ENCODE measurements at regions not wholly inside any gene's neighbourhood (a gene's known extent, or its start where the extent isn't known, plus 50 kb on each side); places are given as distances from the start of the nearest gene placed in this dataset.

GRCh38 chr2:58826795-58827194, 585.7 kb upstream of the FANCL start:
- H3K36me3 ChIP-seq (ENCODE audit: insufficient read depth, low read length): no peaks in the 10 kb centered on the region
- no peak overlapping the region for H2AFZ ChIP-seq (ENCODE audit: low read depth, low read length)
- H3K9me2 ChIP-seq (ENCODE audit: insufficient read depth, low read length): no peaks in the 10 kb centered on the region
- TF ChIP-seq EP300 (conservative IDR thresholded peaks at IDR 0.05; ENCODE audit: poor library complexity, severe bottlenecking) (no peak), MXI1 (conservative IDR thresholded peaks at IDR 0.05; ENCODE audit: poor library complexity, severe bottlenecking) (no peak), POLR2AphosphoS5 (IDR thresholded peaks at IDR 0.05) (no peak), SMC3 (conservative IDR thresholded peaks at IDR 0.05; ENCODE audit: poor library complexity) (no peak), RAD21 (conservative IDR thresholded peaks at IDR 0.05) (no peak), EZH2 (IDR thresholded peaks at IDR 0.05; ENCODE audit: borderline replicate concordance, insufficient read depth, low read length, poor library complexity, severe bottlenecking) (no peak), TAF1 (IDR thresholded peaks at IDR 0.05; ENCODE audit: low read depth) (no peak)
- TF ChIP-seq, protein P1, sequence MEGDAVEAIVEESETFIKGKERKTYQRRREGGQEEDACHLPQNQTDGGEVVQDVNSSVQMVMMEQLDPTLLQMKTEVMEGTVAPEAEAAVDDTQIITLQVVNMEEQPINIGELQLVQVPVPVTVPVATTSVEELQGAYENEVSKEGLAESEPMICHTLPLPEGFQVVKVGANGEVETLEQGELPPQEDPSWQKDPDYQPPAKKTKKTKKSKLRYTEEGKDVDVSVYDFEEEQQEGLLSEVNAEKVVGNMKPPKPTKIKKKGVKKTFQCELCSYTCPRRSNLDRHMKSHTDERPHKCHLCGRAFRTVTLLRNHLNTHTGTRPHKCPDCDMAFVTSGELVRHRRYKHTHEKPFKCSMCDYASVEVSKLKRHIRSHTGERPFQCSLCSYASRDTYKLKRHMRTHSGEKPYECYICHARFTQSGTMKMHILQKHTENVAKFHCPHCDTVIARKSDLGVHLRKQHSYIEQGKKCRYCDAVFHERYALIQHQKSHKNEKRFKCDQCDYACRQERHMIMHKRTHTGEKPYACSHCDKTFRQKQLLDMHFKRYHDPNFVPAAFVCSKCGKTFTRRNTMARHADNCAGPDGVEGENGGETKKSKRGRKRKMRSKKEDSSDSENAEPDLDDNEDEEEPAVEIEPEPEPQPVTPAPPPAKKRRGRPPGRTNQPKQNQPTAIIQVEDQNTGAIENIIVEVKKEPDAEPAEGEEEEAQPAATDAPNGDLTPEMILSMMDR (IDR thresholded peaks at IDR 0.05; ENCODE audit: poor library complexity, severe bottlenecking): no peak
- TF ChIP-seq, protein P2, sequence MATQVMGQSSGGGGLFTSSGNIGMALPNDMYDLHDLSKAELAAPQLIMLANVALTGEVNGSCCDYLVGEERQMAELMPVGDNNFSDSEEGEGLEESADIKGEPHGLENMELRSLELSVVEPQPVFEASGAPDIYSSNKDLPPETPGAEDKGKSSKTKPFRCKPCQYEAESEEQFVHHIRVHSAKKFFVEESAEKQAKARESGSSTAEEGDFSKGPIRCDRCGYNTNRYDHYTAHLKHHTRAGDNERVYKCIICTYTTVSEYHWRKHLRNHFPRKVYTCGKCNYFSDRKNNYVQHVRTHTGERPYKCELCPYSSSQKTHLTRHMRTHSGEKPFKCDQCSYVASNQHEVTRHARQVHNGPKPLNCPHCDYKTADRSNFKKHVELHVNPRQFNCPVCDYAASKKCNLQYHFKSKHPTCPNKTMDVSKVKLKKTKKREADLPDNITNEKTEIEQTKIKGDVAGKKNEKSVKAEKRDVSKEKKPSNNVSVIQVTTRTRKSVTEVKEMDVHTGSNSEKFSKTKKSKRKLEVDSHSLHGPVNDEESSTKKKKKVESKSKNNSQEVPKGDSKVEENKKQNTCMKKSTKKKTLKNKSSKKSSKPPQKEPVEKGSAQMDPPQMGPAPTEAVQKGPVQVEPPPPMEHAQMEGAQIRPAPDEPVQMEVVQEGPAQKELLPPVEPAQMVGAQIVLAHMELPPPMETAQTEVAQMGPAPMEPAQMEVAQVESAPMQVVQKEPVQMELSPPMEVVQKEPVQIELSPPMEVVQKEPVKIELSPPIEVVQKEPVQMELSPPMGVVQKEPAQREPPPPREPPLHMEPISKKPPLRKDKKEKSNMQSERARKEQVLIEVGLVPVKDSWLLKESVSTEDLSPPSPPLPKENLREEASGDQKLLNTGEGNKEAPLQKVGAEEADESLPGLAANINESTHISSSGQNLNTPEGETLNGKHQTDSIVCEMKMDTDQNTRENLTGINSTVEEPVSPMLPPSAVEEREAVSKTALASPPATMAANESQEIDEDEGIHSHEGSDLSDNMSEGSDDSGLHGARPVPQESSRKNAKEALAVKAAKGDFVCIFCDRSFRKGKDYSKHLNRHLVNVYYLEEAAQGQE (IDR thresholded peaks at IDR 0.05; ENCODE audit: borderline replicate concordance): no peak
- H3K27ac ChIP-seq (ENCODE audit: low read length): no peak overlapping the region
- no peaks in the 10 kb centered on the region for H4K20me1 ChIP-seq (ENCODE audit: insufficient read depth)
- no peak overlapping the region for H3K9ac ChIP-seq (ENCODE audit: low read length)
- H3K4me3 ChIP-seq (ENCODE audit: low read length): no peak overlapping the region
- no peaks in the 10 kb centered on the region for H3F3A ChIP-seq (ENCODE audit: insufficient read depth, low read length, poor library complexity, severe bottlenecking)
- H3K9me3 ChIP-seq (ENCODE audit: low read length): no peaks in the 10 kb centered on the region
- H3K4me2 ChIP-seq (ENCODE audit: low read length): no peak overlapping the region
- no peaks in the 10 kb centered on the region for H3K27me3 ChIP-seq (ENCODE audit: insufficient read depth, low read depth, low read length)
- H3K79me2 ChIP-seq (replicated peaks; ENCODE audit: insufficient read depth, low read length): no peaks in the 10 kb centered on the region

DNA sequence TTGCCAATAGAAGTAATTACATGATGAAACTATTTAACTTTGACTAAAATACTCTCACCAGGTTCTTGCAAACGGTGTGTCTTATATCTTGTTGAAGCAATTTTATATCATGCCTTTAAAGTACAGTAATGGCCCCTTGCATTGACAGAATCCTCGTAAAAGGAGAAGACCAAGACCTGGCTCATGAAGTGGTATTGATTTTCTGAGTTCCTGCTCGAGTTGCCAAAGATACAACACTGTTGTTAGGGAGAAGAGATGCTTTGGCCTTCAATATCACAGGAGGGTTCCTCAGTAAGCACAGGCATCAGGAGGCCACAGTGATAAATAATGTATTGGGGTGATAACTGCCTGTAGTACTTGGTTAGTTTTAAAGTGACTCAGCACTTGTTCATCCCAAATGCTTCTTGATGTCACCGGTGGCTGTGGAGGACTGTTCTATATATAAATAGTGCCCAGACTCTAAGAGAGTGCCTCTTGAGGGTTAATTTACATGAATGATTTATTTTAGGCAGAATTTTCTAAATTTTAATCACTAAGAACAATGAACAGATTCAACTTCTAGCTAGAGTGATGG, 571.7 kb upstream of the FANCL start:
- no peak overlapping the region for H3K4me2 ChIP-seq (ENCODE audit: low read length)
- H3K9ac ChIP-seq (ENCODE audit: low read length): no peak overlapping the region
- no peak overlapping the region for H3K27ac ChIP-seq (ENCODE audit: low read length)
- no peak overlapping the region for H2AFZ ChIP-seq (ENCODE audit: low read depth, low read length)
- no peaks in the 10 kb centered on the region for H3F3A ChIP-seq (ENCODE audit: insufficient read depth, low read length, poor library complexity, severe bottlenecking)
- TF ChIP-seq EP300 (conservative IDR thresholded peaks at IDR 0.05; ENCODE audit: poor library complexity, severe bottlenecking): no peak
- TF ChIP-seq POLR2AphosphoS5 (IDR thresholded peaks at IDR 0.05): peak; percentile 28
- no peak for TF ChIP-seq SMC3 (conservative IDR thresholded peaks at IDR 0.05; ENCODE audit: poor library complexity)
- TF ChIP-seq MXI1 (conservative IDR thresholded peaks at IDR 0.05; ENCODE audit: poor library complexity, severe bottlenecking): no peak
- TF ChIP-seq, protein P1 (IDR thresholded peaks at IDR 0.05; ENCODE audit: poor library complexity, severe bottlenecking): no peak
- no peak overlapping the region for H3K4me3 ChIP-seq (ENCODE audit: low read length)
- H3K9me3 ChIP-seq (ENCODE audit: low read length): no peaks in the 10 kb centered on the region
- no peaks in the 10 kb centered on the region for H3K27me3 ChIP-seq (ENCODE audit: insufficient read depth, low read depth, low read length)
- no peaks in the 10 kb centered on the region for H3K36me3 ChIP-seq (ENCODE audit: insufficient read depth, low read length)
- no peaks in the 10 kb centered on the region for H3K9me2 ChIP-seq (ENCODE audit: insufficient read depth, low read length)
- H3K79me2 ChIP-seq (replicated peaks; ENCODE audit: insufficient read depth, low read length): no peaks in the 10 kb centered on the region
- H4K20me1 ChIP-seq (ENCODE audit: insufficient read depth): no peaks in the 10 kb centered on the region
